Caco-2 (cell line): ENCODE measurements at regions not wholly inside any gene's neighbourhood (a gene's known extent, or its start where the extent isn't known, plus 50 kb on each side); places are given as distances from the start of the nearest gene placed in this dataset.

Experiments
- BruUV-seq: library from RNA; stranded (reverse); fragments of 400-500 nt; replicated peaks from 2 replicates; lab custom pipeline; 2021; lab: Mats Ljungman, UMichigan
- CTCF ChIA-PET: fragments of 300-600 bp; sonication (Branson Sonifier 250); formaldehyde crosslinking; loops from one replicate; lab custom pipeline; 2022; ENCODE audit warnings: antibody characterized with exemption; lab: Charles Lee
- POLR2A ChIA-PET: fragments of 300-600 bp; sonication (Branson Sonifier 250); formaldehyde crosslinking; loops from one replicate; lab custom pipeline; 2022; ENCODE audit warnings: antibody characterized with exemption; lab: Charles Lee
- DNase-seq, 2 experiments: peaks; one replicate each; pipeline versions ENCODE4 v3.0.0 to v3.0.0-alpha.2; 2020 to 2022
- H3K27me3 ChIP-seq: replicated peaks from 2 replicates; pipeline ENCODE4 v1.6.0; 2011; ENCODE audit warnings: low read length; ENCODE audit not compliant: control insufficient read depth, insufficient read depth
- H3K36me3 ChIP-seq: 2 replicates; pipeline ENCODE4 v1.5.1; 2011; ENCODE audit warnings: low read length; ENCODE audit not compliant: control insufficient read depth, insufficient read depth
- H3K4me1 ChIP-seq: fragments of 250-450 bp; sonication (Bioruptor Pico); 2 replicates; pipeline ENCODE4 v1.5.1; 2020; ENCODE audit warnings: mild to moderate bottlenecking
- H3K4me3 ChIP-seq: 2 replicates; pipeline ENCODE4 v1.5.1; 2011; ENCODE audit warnings: low read depth, mild to moderate bottlenecking, control low read depth, low read length
- H3K9me3 ChIP-seq: fragments of 250-450 bp; sonication (Bioruptor Pico); 2 replicates; pipeline ENCODE4 v1.5.1; 2020; ENCODE audit warnings: mild to moderate bottlenecking, moderate library complexity
- H3K27ac Mint-ChIP-seq: one replicate; pipeline ENCODE4 v1.8.0; 2022; ENCODE audit warnings: mixed read lengths; ENCODE audit not compliant: unreplicated experiment
- H3K27me3 Mint-ChIP-seq: one replicate; pipeline ENCODE4 v1.8.0; 2022; ENCODE audit warnings: mixed read lengths; ENCODE audit not compliant: insufficient read depth, unreplicated experiment
- H3K36me3 Mint-ChIP-seq: one replicate; pipeline ENCODE4 v1.8.0; 2022; ENCODE audit warnings: mild to moderate bottlenecking, mixed read lengths; ENCODE audit not compliant: insufficient read depth, unreplicated experiment
- H3K4me1 Mint-ChIP-seq: one replicate; pipeline ENCODE4 v1.8.0; 2022; ENCODE audit warnings: low read depth, mixed read lengths; ENCODE audit not compliant: unreplicated experiment
- H3K4me3 Mint-ChIP-seq: one replicate; pipeline ENCODE4 v1.8.0; 2022; ENCODE audit warnings: mild to moderate bottlenecking, moderate library complexity, mixed read lengths; ENCODE audit not compliant: unreplicated experiment
- H3K9me3 Mint-ChIP-seq: one replicate; pipeline ENCODE4 v1.8.0; 2022; ENCODE audit warnings: mixed read lengths; ENCODE audit not compliant: unreplicated experiment
- CTCF ChIP-seq, 2 experiments: fragments of 200-600 bp in 1 of 2; IDR thresholded peaks; 1 replicate in 1 of 2; 2 replicates in 1 of 2; pipeline versions ENCODE4 v1.5.1 to v1.8.0; 2011 to 2022; ENCODE audit warnings: antibody characterized with exemption in 1 of 2, control low read depth in 1 of 2, inconsistent platforms in 1 of 2, low read depth in 1 of 2, low read length in 1 of 2, mild to moderate bottlenecking in 1 of 2, moderate library complexity in 1 of 2; ENCODE audit not compliant: insufficient read depth in 1 of 2, severe bottlenecking in 1 of 2, unreplicated experiment in 1 of 2
- intact Hi-C: fragments of 100-400 bp; cut with micrococcal nuclease; formaldehyde crosslinking; loops from one replicate; pipeline ENCODE4 v1.10.0; 2022; ENCODE audit not compliant: unreplicated experiment

- H3K9me3 ChIP-seq: no peaks in the 10 kb centered on the region
- no peaks in the 10 kb centered on the region for H3K4me1 ChIP-seq
- CTCF ChIA-PET: no interaction called here
- no peaks in the 10 kb centered on the region for H3K36me3 ChIP-seq
- TF ChIP-seq CTCF (IDR thresholded peaks at IDR 0.05; ENCODE audit: insufficient read depth in 1 of 2, low read depth in 1 of 2, low read length in 1 of 2, severe bottlenecking in 1 of 2, unreplicated experiment in 1 of 2): no peak
- POLR2A ChIA-PET: no interaction called here
- H3K4me3 ChIP-seq: no peak overlapping the region
- H3K27me3 ChIP-seq: no peaks in the 10 kb centered on the region
- DNase-seq: no peak
- Mint-ChIP-seq H3K9me3 (no peaks in the 10 kb centered on the region), H3K27me3 (no peaks in the 10 kb centered on the region), H3K4me1 (no peaks in the 10 kb centered on the region), H3K4me3 (no peak overlapping the region), H3K27ac (no peak overlapping the region), H3K36me3 (no peaks in the 10 kb centered on the region)
- intact Hi-C loops: no loop called here
- BruUV-seq: no TSS peak
These were observed 431.6 kb upstream of the PTBP2 start for GRCh38 chr1:96290033-96290432.

GRCh38 chr1:96290801-96291200, 430.8 kb upstream of the PTBP2 start:
- Mint-ChIP-seq H3K36me3 (no peaks in the 10 kb centered on the region), H3K9me3 (no peaks in the 10 kb centered on the region), H3K27me3 (peaks cover 3% of the 10 kb centered on the region), H3K4me3 (no peak overlapping the region), H3K4me1 (no peaks in the 10 kb centered on the region), H3K27ac (no peak overlapping the region)
- no peak for DNase-seq
- no peaks in the 10 kb centered on the region for H3K36me3 ChIP-seq
- intact Hi-C loops: no loop called here
- TF ChIP-seq CTCF (IDR thresholded peaks at IDR 0.05; ENCODE audit: insufficient read depth in 1 of 2, low read depth in 1 of 2, low read length in 1 of 2, severe bottlenecking in 1 of 2, unreplicated experiment in 1 of 2): no peak
- H3K27me3 ChIP-seq: no peaks in the 10 kb centered on the region
- CTCF ChIA-PET: no interaction called here
- POLR2A ChIA-PET: no interaction called here
- H3K4me3 ChIP-seq: no peak overlapping the region
- H3K9me3 ChIP-seq: no peaks in the 10 kb centered on the region
- no TSS peak for BruUV-seq
- no peaks in the 10 kb centered on the region for H3K4me1 ChIP-seq

GRCh38 chr1:96291468-96291867, 430.1 kb upstream of the PTBP2 start:
- Histone ChIP-seq H3K9me3 (no peaks in the 10 kb centered on the region), H3K4me3 (no peak overlapping the region), H3K4me1 (no peaks in the 10 kb centered on the region), H3K27me3 (no peaks in the 10 kb centered on the region), H3K36me3 (no peaks in the 10 kb centered on the region)
- Mint-ChIP-seq H3K36me3 (no peaks in the 10 kb centered on the region), H3K9me3 (no peaks in the 10 kb centered on the region), H3K27ac (no peak overlapping the region), H3K4me3 (no peak overlapping the region), H3K27me3 (peaks cover 6% of the 10 kb centered on the region), H3K4me1 (no peaks in the 10 kb centered on the region)
- ChIA-PET POLR2A (no interaction called here), CTCF (no interaction called here)
- DNase-seq: no peak
- intact Hi-C loops: no loop called here
- TF ChIP-seq CTCF (IDR thresholded peaks at IDR 0.05; ENCODE audit: insufficient read depth in 1 of 2, low read depth in 1 of 2, low read length in 1 of 2, severe bottlenecking in 1 of 2, unreplicated experiment in 1 of 2): no peak
- no TSS peak for BruUV-seq
